Ovary (tissue), 7 donors: ENCODE measurements at regions not wholly inside any gene's neighbourhood (a gene's known extent, or its start where the extent isn't known, plus 50 kb on each side); places are given as distances from the start of the nearest gene placed in this dataset.

Experiments used
- DNase-seq, 5 donors: peaks; one replicate each; pipeline ENCODE4 v3.0.0-alpha.2; 2019 to 2020
- H3K27ac ChIP-seq, 2 donors: fragments of 200-600 bp; one replicate each; pipeline versions ENCODE4 v1.5.1 to v1.8.0; 2019 to 2022
- H3K27me3 ChIP-seq: fragments of 200-600 bp; one replicate; pipeline ENCODE4 v1.8.0; 2022
- H3K36me3 ChIP-seq: fragments of 200-600 bp; sonication (generic); one replicate; pipeline ENCODE4 v1.5.1; 2019
- H3K4me1 ChIP-seq: one replicate; pipeline ENCODE4 v1.8.1; 2013; ENCODE audit warnings: mild to moderate bottlenecking, moderate library complexity; ENCODE audit not compliant: insufficient read depth
- H3K4me3 ChIP-seq: fragments of 200-600 bp; sonication (generic); one replicate; pipeline ENCODE4 v1.5.1; 2017
- H3K9me3 ChIP-seq, 2 donors: fragments of 200-600 bp in 1 of 2; sonication (generic) in 1 of 2; one replicate each; pipeline versions ENCODE4 v1.5.1 to v1.8.1; 2013 to 2019; ENCODE audit warnings: mild to moderate bottlenecking in 1 of 2, moderate library complexity in 1 of 2
- CTCF ChIP-seq, 3 donors: fragments of 450-650 bp in 2 of 3; fragments of 200-600 bp in 1 of 3; IDR thresholded peaks; one replicate each; pipeline versions ENCODE4 v1.5.1 to v1.8.0; 2016 to 2022; ENCODE audit warnings: antibody characterized with exemption in 3 of 3, mild to moderate bottlenecking in 1 of 3
- EP300 ChIP-seq: sonication (generic); formaldehyde crosslinking; IDR thresholded peaks from one replicate; pipeline ENCODE4 v1.6.1; 2017; ENCODE audit warnings: antibody characterized with exemption
- POLR2A ChIP-seq: fragments of 450-650 bp; IDR thresholded peaks from one replicate; pipeline ENCODE4 v1.6.1; 2017; ENCODE audit warnings: antibody characterized with exemption, mild to moderate bottlenecking, moderate library complexity
- WGBS, 3 donors: extraction: QIAGEN DNeasy Blood & Tissue Kit in 1 of 3; methylation state at CpG; one replicate each; pipeline versions ENCODE4 v1.1.5 to v1.1.7; 2013 to 2017; 5-methylcytosine and 5-hydroxymethylcytosine counted together
- intact Hi-C, 4 donors: fragments of 100-400 bp; cut with DNase I; formaldehyde crosslinking; loops; one replicate each; pipeline versions ENCODE4 v1.11.0 to v1.15.1; 2022 to 2023
- donor health status: DM: no; HTN: no; CAD: no; lungs with moderate emphysema.
- donor health status: DM: no; HTN: no; CAD: no.
- donor health status: Bipolar disorder and iron deficiency.
- donor health status: DM: no; HTN: no; CAD: no.
- donor health status: DM: yes; HTN: yes; CAD: no.

- intact Hi-C loops = no loop called here
- no peak for DNase-seq
- H3K4me3 ChIP-seq = no peak overlapping the region
- H3K9me3 ChIP-seq = no peaks in the 10 kb centered on the region
- no peaks in the 10 kb centered on the region for H3K36me3 ChIP-seq
- no peak overlapping the region for H3K27ac ChIP-seq
- no peaks in the 10 kb centered on the region for H3K4me1 ChIP-seq
- WGBS, 3 donors = 88 to 93% (median 89%) methylated on average over 1 of the region's 1 CpG
- TF ChIP-seq POLR2A = no peak
- TF ChIP-seq EP300 = no peak
- TF ChIP-seq CTCF (IDR thresholded peaks at IDR 0.05) = no peak
- H3K27me3 ChIP-seq = no peaks in the 10 kb centered on the region
These were observed 910.2 kb upstream of the SLC10A2 start for GRCh38 chr13:103976371-103976770.

DNA sequence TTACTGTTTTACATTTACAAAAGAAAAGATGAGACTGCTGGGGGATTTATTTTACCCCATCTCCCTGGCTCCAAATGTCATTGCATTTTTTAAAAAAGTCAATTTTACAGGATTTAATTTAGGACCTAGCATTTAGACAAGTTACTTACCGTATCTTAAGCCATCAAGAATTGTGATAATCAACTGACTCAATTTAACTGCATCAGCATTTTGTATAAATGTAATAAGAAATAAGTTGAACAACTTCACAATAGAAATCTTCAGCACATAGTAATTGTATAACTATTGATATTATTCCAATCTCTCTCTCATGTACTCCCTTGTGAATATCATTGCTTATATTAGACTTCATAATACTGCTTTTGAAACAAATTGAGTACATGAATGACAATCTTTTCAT lies 907.5 kb upstream of the SLC10A2 start:
- no peak for DNase-seq
- 86 to 93% (median 92%) methylated on average over 1 of the region's 1 CpG for WGBS, 3 donors
- no peaks in the 10 kb centered on the region for H3K36me3 ChIP-seq
- no peaks in the 10 kb centered on the region for H3K27me3 ChIP-seq
- intact Hi-C loops = no loop called here
- H3K4me1 ChIP-seq = no peaks in the 10 kb centered on the region
- no peak overlapping the region for H3K27ac ChIP-seq
- no peak for TF ChIP-seq POLR2A
- TF ChIP-seq EP300 = no peak
- no peaks in the 10 kb centered on the region for H3K9me3 ChIP-seq
- no peak overlapping the region for H3K4me3 ChIP-seq

DNA sequence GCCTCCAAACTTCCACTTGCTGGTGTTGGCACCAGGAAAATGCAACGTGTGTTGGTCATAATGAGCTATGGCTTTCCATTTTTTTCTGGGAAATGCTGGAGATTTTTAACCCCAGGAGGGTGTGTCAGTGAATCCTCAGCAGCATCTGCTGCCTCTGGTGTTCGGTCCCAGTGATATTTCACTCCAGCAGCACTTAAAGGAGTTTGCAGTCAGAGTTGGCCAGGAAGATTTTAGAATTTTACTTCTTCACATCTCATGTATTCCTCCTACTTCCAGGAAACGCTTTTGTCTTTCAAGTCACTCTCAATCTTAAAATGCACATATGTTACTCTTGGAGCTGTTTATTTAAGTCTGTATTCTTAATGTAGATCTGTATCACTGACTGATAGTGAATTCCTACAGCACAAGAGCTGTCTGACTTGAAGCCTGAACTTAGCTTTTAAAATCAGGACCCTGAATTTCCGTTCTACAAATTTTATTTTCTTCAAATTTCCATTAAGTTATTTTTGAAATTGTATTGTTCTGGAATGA lies 903.4 kb upstream of the SLC10A2 start:
- H3K9me3 ChIP-seq = no peaks in the 10 kb centered on the region
- no peaks in the 10 kb centered on the region for H3K36me3 ChIP-seq
- H3K4me3 ChIP-seq = no peak overlapping the region
- WGBS, 3 donors = 64 to 77% (median 67%) methylated on average over 4 of the region's 4 CpGs
- H3K27ac ChIP-seq = no peak overlapping the region
- DNase-seq = no peak
- no peaks in the 10 kb centered on the region for H3K27me3 ChIP-seq
- intact Hi-C loops = no loop called here
- H3K4me1 ChIP-seq = no peaks in the 10 kb centered on the region
- no peak for TF ChIP-seq POLR2A
- no peak for TF ChIP-seq CTCF (IDR thresholded peaks at IDR 0.05)

DNA sequence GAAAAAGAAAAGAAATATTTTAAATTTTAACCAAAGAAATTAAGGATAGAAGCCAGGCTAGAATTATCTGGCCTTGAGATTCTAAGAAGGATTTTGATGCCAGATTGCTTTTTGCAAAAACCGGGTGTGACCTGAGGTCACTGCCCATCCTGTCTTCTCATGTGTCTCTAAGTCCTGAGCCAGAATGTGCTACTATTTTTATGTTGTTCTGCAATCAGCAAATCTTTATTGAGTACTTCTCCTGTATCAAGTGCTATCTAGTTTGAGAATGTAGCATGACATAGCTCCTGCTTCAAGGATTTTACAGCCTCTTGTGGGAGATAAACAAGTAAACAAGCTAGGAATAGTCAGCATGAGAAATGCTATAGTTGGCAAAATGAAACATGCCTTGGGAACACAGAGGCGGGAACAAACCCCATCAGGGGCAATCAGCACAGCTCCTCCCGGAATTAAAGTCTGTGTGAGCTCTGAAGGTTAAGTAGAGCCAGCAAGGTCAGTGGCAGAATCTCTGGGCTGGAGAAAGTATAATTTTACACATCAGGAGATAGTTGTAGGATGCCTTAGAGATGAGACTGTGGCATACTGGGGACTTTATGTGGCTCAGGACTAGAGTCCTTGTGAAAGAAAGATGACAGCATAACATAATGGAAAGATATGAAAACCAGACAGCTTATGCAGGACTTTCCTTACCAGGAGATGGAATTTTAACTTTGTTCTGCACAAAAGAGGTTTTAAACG lies 899.5 kb upstream of the SLC10A2 start:
- 23 to 49% (median 32%) methylated on average over 4 of the region's 4 CpGs for WGBS, 3 donors
- H3K27me3 ChIP-seq = no peaks in the 10 kb centered on the region
- no peak for TF ChIP-seq CTCF (IDR thresholded peaks at IDR 0.05)
- TF ChIP-seq POLR2A = no peak
- TF ChIP-seq EP300 = no peak
- intact Hi-C loops = no loop called here
- no peak for DNase-seq
- H3K4me3 ChIP-seq = no peak overlapping the region
- H3K36me3 ChIP-seq = no peaks in the 10 kb centered on the region
- H3K9me3 ChIP-seq = no peaks in the 10 kb centered on the region
- no peaks in the 10 kb centered on the region for H3K4me1 ChIP-seq
- H3K27ac ChIP-seq = no peak overlapping the region

DNA sequence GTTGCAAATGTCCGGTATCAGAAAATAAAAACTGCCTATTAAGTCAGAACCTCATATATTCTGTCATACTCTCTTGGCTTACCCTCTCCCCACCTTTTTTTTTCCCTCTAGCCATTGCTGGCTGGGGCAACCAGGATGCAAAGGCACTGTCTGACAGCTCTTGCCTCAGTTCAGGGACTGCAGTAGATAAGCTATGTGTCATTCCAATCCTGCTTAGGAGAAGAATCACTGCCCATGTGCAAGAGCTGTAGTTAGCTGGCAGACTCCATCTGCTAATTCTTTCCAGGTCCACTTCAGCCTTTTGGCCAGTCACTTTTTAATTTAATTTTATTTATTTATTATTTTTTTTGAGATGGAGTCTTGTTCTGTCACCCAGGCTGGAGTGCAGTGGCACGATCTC lies 895.6 kb upstream of the SLC10A2 start:
- Histone ChIP-seq H3K36me3 (no peaks in the 10 kb centered on the region), H3K27ac (no peak overlapping the region), H3K4me1 (no peaks in the 10 kb centered on the region), H3K4me3 (no peak overlapping the region), H3K27me3 (no peaks in the 10 kb centered on the region), H3K9me3 (no peaks in the 10 kb centered on the region)
- WGBS, 3 donors = 95 to 96% (median 95%) methylated on average over 2 of the region's 2 CpGs
- TF ChIP-seq CTCF (IDR thresholded peaks at IDR 0.05) (no peak), EP300 (no peak), POLR2A (no peak)
- intact Hi-C loops = no loop called here
- DNase-seq = no peak
